Neural cell (in vitro differentiated cells): ENCODE measurements at regions not wholly inside any gene's neighbourhood (a gene's known extent, or its start where the extent isn't known, plus 50 kb on each side); places are given as distances from the start of the nearest gene placed in this dataset.

Experiments
- H2AFZ ChIP-seq: fragments of 200-600, 300-800 bp; sonication (generic), shearing (Covaris generic); 2 replicates; pipeline ENCODE4 v1.6.0; 2014; ENCODE audit warnings: low read depth, mild to moderate bottlenecking, antibody characterized with exemption, low read length, moderate library complexity
- H3F3A ChIP-seq: fragments of 200-600 bp; shearing (Covaris generic); 2 replicates; pipeline ENCODE4 v1.6.1; 2016; ENCODE audit warnings: mild to moderate bottlenecking, moderate library complexity, mixed read lengths, antibody characterized with exemption, low read length; ENCODE audit not compliant: insufficient read depth, poor library complexity, severe bottlenecking
- H3K27ac ChIP-seq: fragments of 200-600, 300-800 bp; sonication (generic), shearing (Covaris generic); 2 replicates; pipeline ENCODE4 v1.5.1; 2014; ENCODE audit warnings: mild to moderate bottlenecking, low read length, moderate library complexity
- H3K27me3 ChIP-seq: fragments of 300-800, 200-600 bp; sonication (generic), shearing (Covaris generic); 2 replicates; pipeline ENCODE4 v1.6.0; 2014; ENCODE audit warnings: mild to moderate bottlenecking, low read depth, low read length, moderate library complexity; ENCODE audit not compliant: insufficient read depth
- H3K36me3 ChIP-seq: fragments of 300-800, 200-600 bp; sonication (generic), shearing (Covaris generic); 2 replicates; pipeline ENCODE4 v1.5.1; 2014; ENCODE audit warnings: mild to moderate bottlenecking, antibody characterized with exemption, low read length, moderate library complexity; ENCODE audit not compliant: insufficient read depth
- H3K4me2 ChIP-seq: fragments of 300-800, 200-600 bp; sonication (generic), shearing (Covaris generic); 2 replicates; pipeline ENCODE4 v1.6.0; 2014; ENCODE audit warnings: mild to moderate bottlenecking, low read length
- H3K4me3 ChIP-seq: fragments of 300-800, 200-600 bp; sonication (generic), shearing (Covaris generic); 2 replicates; pipeline ENCODE4 v1.5.1; 2014; ENCODE audit warnings: mild to moderate bottlenecking, low read length, moderate library complexity
- H3K79me2 ChIP-seq: fragments of 200-600 bp; shearing (Covaris generic); replicated peaks from 2 replicates; pipeline ENCODE4 v1.6.0; 2014; ENCODE audit warnings: mild to moderate bottlenecking, low read length, moderate library complexity; ENCODE audit not compliant: insufficient read depth
- H3K9ac ChIP-seq: fragments of 300-800, 200-600 bp; sonication (generic), shearing (Covaris generic); 2 replicates; pipeline ENCODE4 v1.6.1; 2016; ENCODE audit warnings: mild to moderate bottlenecking, low read length, mixed read lengths
- H3K9me2 ChIP-seq: fragments of 200-600 bp; shearing (Covaris generic); 2 replicates; pipeline ENCODE4 v1.6.1; 2016; ENCODE audit warnings: mild to moderate bottlenecking, low read length, mixed read lengths; ENCODE audit not compliant: insufficient read depth
- H3K9me3 ChIP-seq: fragments of 200-600, 300-800 bp; sonication (generic), shearing (Covaris generic); 2 replicates; pipeline ENCODE4 v1.6.1; 2016; ENCODE audit warnings: mild to moderate bottlenecking, mixed run types, low read length, moderate library complexity, mixed read lengths
- H4K20me1 ChIP-seq: fragments of 200-600 bp; shearing (Covaris generic); 2 replicates; pipeline ENCODE4 v1.6.1; 2016; ENCODE audit warnings: mild to moderate bottlenecking, mixed run types; ENCODE audit not compliant: insufficient read depth
- EP300 ChIP-seq: fragments of 450-650 bp; conservative IDR thresholded peaks from 2 replicates; pipeline ENCODE4 v1.6.1; 2014; ENCODE audit warnings: antibody characterized with exemption, mild to moderate bottlenecking, moderate library complexity; ENCODE audit not compliant: poor library complexity, severe bottlenecking
- EZH2 ChIP-seq: fragments of 200-600, 300-800 bp; shearing (Covaris generic), sonication (generic); IDR thresholded peaks from 2 replicates; pipeline ENCODE4 v1.6.1; 2014; ENCODE audit warnings: antibody characterized with exemption, low read length, borderline replicate concordance, mild to moderate bottlenecking; ENCODE audit not compliant: insufficient read depth, poor library complexity, severe bottlenecking
- MXI1 ChIP-seq: fragments of 450-650 bp; conservative IDR thresholded peaks from 2 replicates; pipeline ENCODE4 v1.6.1; 2014; ENCODE audit warnings: antibody characterized with exemption, mild to moderate bottlenecking; ENCODE audit not compliant: poor library complexity, severe bottlenecking
- POLR2AphosphoS5 ChIP-seq: IDR thresholded peaks from 2 replicates; pipeline ENCODE4 v1.6.1; 2012
- RAD21 ChIP-seq: fragments of 450-650 bp; conservative IDR thresholded peaks from 2 replicates; pipeline ENCODE4 v1.6.1; 2014; ENCODE audit warnings: antibody characterized with exemption, mild to moderate bottlenecking, moderate library complexity
- SMC3 ChIP-seq: fragments of 450-650 bp; conservative IDR thresholded peaks from 2 replicates; pipeline ENCODE4 v1.6.1; 2014; ENCODE audit warnings: antibody characterized with exemption, mild to moderate bottlenecking, moderate library complexity; ENCODE audit not compliant: poor library complexity
- TAF1 ChIP-seq: IDR thresholded peaks from 2 replicates; pipeline ENCODE4 v1.6.1; 2012; ENCODE audit warnings: low read depth
- TF ChIP-seq, protein P1 (sequence below): fragments of 450-650 bp; IDR thresholded peaks from 2 replicates; pipeline ENCODE4 v1.5.1; 2014; ENCODE audit warnings: antibody characterized with exemption, mild to moderate bottlenecking, moderate library complexity; ENCODE audit not compliant: poor library complexity, severe bottlenecking
- TF ChIP-seq, protein P2 (sequence below): IDR thresholded peaks from 2 replicates; pipeline ENCODE4 v1.6.1; 2012; ENCODE audit warnings: borderline replicate concordance

DNA sequence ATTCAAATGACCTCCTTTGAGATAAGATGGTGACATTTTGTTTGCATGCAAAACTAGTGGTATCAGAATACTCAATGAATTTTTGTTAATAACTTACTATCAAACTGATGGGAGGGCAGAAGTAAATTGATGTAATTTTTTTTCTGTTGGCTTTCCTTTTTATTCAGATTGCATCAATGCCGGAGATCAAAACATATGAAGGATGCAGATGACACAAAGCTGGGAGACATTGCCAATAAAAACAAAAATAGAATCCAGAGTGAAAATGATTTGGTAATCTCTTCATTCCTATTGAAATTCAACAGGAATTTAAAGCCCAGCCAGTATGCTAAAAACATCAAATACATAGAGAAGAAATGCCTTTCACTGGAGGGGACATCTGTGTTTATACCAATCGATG is 1655.3 kb upstream of the C9orf72 start:
- Histone ChIP-seq H2AFZ (no peak overlapping the region), H3K27ac (no peak overlapping the region), H3K27me3 (no peaks in the 10 kb centered on the region), H3K36me3 (no peaks in the 10 kb centered on the region), H3K4me2 (no peak overlapping the region), H3K4me3 (no peak overlapping the region), H4K20me1 (no peaks in the 10 kb centered on the region), H3K9ac (no peak overlapping the region), H3K9me2 (no peaks in the 10 kb centered on the region), H3K9me3 (no peaks in the 10 kb centered on the region), H3F3A (no peaks in the 10 kb centered on the region), H3K79me2 (no peaks in the 10 kb centered on the region)
- TF ChIP-seq, protein P1, sequence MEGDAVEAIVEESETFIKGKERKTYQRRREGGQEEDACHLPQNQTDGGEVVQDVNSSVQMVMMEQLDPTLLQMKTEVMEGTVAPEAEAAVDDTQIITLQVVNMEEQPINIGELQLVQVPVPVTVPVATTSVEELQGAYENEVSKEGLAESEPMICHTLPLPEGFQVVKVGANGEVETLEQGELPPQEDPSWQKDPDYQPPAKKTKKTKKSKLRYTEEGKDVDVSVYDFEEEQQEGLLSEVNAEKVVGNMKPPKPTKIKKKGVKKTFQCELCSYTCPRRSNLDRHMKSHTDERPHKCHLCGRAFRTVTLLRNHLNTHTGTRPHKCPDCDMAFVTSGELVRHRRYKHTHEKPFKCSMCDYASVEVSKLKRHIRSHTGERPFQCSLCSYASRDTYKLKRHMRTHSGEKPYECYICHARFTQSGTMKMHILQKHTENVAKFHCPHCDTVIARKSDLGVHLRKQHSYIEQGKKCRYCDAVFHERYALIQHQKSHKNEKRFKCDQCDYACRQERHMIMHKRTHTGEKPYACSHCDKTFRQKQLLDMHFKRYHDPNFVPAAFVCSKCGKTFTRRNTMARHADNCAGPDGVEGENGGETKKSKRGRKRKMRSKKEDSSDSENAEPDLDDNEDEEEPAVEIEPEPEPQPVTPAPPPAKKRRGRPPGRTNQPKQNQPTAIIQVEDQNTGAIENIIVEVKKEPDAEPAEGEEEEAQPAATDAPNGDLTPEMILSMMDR, result no peak
- TF ChIP-seq SMC3 (no peak), EP300 (no peak), MXI1 (no peak), TAF1 (no peak), RAD21 (no peak), EZH2 (no peak), POLR2AphosphoS5 (no peak)
- TF ChIP-seq, protein P2, sequence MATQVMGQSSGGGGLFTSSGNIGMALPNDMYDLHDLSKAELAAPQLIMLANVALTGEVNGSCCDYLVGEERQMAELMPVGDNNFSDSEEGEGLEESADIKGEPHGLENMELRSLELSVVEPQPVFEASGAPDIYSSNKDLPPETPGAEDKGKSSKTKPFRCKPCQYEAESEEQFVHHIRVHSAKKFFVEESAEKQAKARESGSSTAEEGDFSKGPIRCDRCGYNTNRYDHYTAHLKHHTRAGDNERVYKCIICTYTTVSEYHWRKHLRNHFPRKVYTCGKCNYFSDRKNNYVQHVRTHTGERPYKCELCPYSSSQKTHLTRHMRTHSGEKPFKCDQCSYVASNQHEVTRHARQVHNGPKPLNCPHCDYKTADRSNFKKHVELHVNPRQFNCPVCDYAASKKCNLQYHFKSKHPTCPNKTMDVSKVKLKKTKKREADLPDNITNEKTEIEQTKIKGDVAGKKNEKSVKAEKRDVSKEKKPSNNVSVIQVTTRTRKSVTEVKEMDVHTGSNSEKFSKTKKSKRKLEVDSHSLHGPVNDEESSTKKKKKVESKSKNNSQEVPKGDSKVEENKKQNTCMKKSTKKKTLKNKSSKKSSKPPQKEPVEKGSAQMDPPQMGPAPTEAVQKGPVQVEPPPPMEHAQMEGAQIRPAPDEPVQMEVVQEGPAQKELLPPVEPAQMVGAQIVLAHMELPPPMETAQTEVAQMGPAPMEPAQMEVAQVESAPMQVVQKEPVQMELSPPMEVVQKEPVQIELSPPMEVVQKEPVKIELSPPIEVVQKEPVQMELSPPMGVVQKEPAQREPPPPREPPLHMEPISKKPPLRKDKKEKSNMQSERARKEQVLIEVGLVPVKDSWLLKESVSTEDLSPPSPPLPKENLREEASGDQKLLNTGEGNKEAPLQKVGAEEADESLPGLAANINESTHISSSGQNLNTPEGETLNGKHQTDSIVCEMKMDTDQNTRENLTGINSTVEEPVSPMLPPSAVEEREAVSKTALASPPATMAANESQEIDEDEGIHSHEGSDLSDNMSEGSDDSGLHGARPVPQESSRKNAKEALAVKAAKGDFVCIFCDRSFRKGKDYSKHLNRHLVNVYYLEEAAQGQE, result no peak

DNA sequence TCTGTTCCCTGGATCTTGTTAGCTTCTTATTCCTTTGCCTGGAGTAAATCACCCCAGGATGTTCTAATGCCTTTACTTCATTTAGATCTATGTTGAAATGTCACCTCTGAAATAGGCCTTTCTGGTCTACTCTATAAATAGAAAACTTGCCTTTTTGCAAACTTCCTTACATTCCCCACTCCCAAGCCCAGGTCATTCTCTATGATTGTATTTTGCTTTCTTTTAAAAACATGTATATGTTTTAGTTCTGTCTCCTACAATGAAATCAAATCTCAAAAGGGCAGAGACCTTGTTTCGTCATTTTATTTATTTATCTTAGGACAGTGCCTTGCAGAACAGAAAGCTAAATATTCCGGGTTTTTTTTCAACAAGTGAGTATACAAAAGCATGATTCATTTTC is 1657.7 kb upstream of the C9orf72 start:
- no peaks in the 10 kb centered on the region for H3K36me3 ChIP-seq
- no peak overlapping the region for H2AFZ ChIP-seq
- no peak overlapping the region for H3K4me3 ChIP-seq
- no peak overlapping the region for H3K9ac ChIP-seq
- no peaks in the 10 kb centered on the region for H3K79me2 ChIP-seq
- no peak overlapping the region for H3K27ac ChIP-seq
- H3K9me2 ChIP-seq, result no peaks in the 10 kb centered on the region
- H3K27me3 ChIP-seq, result no peaks in the 10 kb centered on the region
- TF ChIP-seq TAF1 (no peak), POLR2AphosphoS5 (no peak), EP300 (no peak), MXI1 (no peak), RAD21 (no peak), EZH2 (no peak), SMC3 (no peak)
- TF ChIP-seq, protein P2, result no peak
- TF ChIP-seq, protein P1, result no peak
- no peaks in the 10 kb centered on the region for H4K20me1 ChIP-seq
- H3F3A ChIP-seq, result no peaks in the 10 kb centered on the region
- no peak overlapping the region for H3K4me2 ChIP-seq
- H3K9me3 ChIP-seq, result no peaks in the 10 kb centered on the region
